ENCODE measurements at regions not wholly inside any gene's neighbourhood (a gene's known extent, or its start where the extent isn't known, plus 50 kb on each side); places are given as distances from the start of the nearest gene placed in this dataset.
"Not testable (repeated sequence)": the region's sequence is repeated elsewhere in the genome, so short reads cannot be mapped to it uniquely, and the experiment has no call there.

GRCh38 chr6:28809947-28810658, 113.7 kb downstream of the TRIM27 start:
- peaks cover 20% of the 10 kb centered on the region for H3K4me1 Mint-ChIP-seq (ENCODE audit: low read depth)
- peaks cover 87% of the 10 kb centered on the region for H3K27me3 Mint-ChIP-seq (ENCODE audit: low read depth)
- peaks cover 29% of the 10 kb centered on the region for H3K9me3 Mint-ChIP-seq
- H3K4me3 Mint-ChIP-seq = peak overlapping the region; percentile 29
- H3K36me3 Mint-ChIP-seq (ENCODE audit: low read depth) = peaks cover 12% of the 10 kb centered on the region
- H3K27ac Mint-ChIP-seq = peak overlapping the region; percentile 23

- peaks cover 91% of the 10 kb centered on the region for H3K27me3 Mint-ChIP-seq (ENCODE audit: low read depth)
- peaks cover 12% of the 10 kb centered on the region for H3K36me3 Mint-ChIP-seq (ENCODE audit: low read depth)
- peak overlapping the region; percentile 29 for H3K4me3 Mint-ChIP-seq
- peak overlapping the region; percentile 73 for H3K27ac Mint-ChIP-seq
- peaks cover 29% of the 10 kb centered on the region for H3K9me3 Mint-ChIP-seq
- peaks cover 20% of the 10 kb centered on the region for H3K4me1 Mint-ChIP-seq (ENCODE audit: low read depth)
These were observed 113.1 kb downstream of the TRIM27 start for GRCh38 chr6:28810659-28811053.

GRCh38 chr6:28811873-28812272, 111.9 kb downstream of the TRIM27 start:
- Mint-ChIP-seq H3K27me3 (ENCODE audit: low read depth) (peaks cover 92% of the 10 kb centered on the region), H3K27ac (peak overlapping the region; percentile 11), H3K36me3 (ENCODE audit: low read depth) (peaks cover 12% of the 10 kb centered on the region), H3K4me3 (no peak overlapping the region), H3K4me1 (ENCODE audit: low read depth) (peaks cover 21% of the 10 kb centered on the region), H3K9me3 (peaks cover 29% of the 10 kb centered on the region)

- Mint-ChIP-seq H3K27me3 (ENCODE audit: low read depth) (peaks cover 92% of the 10 kb centered on the region), H3K36me3 (ENCODE audit: low read depth) (peaks cover 12% of the 10 kb centered on the region), H3K9me3 (peaks cover 26% of the 10 kb centered on the region), H3K4me3 (no peak overlapping the region), H3K4me1 (ENCODE audit: low read depth) (peaks cover 17% of the 10 kb centered on the region), H3K27ac (peak overlapping the region; percentile 49)
These were observed 110.8 kb downstream of the TRIM27 start for GRCh38 chr6:28812778-28813569.

GRCh38 chr6:28814032-28814976, 109.5 kb downstream of the TRIM27 start:
- peaks cover 92% of the 10 kb centered on the region for H3K27me3 Mint-ChIP-seq (ENCODE audit: low read depth)
- H3K27ac Mint-ChIP-seq = peak overlapping the region; percentile 81
- H3K36me3 Mint-ChIP-seq (ENCODE audit: low read depth) = peaks cover 12% of the 10 kb centered on the region
- H3K4me1 Mint-ChIP-seq (ENCODE audit: low read depth) = peaks cover 17% of the 10 kb centered on the region
- H3K9me3 Mint-ChIP-seq = peaks cover 22% of the 10 kb centered on the region
- H3K4me3 Mint-ChIP-seq = peak overlapping the region; percentile 54

GRCh38 chr6:28816339-28816908, 107.4 kb downstream of the TRIM27 start:
- no peak overlapping the region for H3K4me3 Mint-ChIP-seq
- peaks cover 22% of the 10 kb centered on the region for H3K9me3 Mint-ChIP-seq
- H3K36me3 Mint-ChIP-seq (ENCODE audit: low read depth) = peaks cover 9% of the 10 kb centered on the region
- H3K4me1 Mint-ChIP-seq (ENCODE audit: low read depth) = peaks cover 9% of the 10 kb centered on the region
- no peak overlapping the region for H3K27ac Mint-ChIP-seq
- peaks cover 73% of the 10 kb centered on the region for H3K27me3 Mint-ChIP-seq (ENCODE audit: low read depth)

GRCh38 chr6:28816909-28817807, 106.6 kb downstream of the TRIM27 start:
- peaks cover 9% of the 10 kb centered on the region for H3K4me1 Mint-ChIP-seq (ENCODE audit: low read depth)
- peaks cover 9% of the 10 kb centered on the region for H3K36me3 Mint-ChIP-seq (ENCODE audit: low read depth)
- peaks cover 19% of the 10 kb centered on the region for H3K9me3 Mint-ChIP-seq
- H3K27ac Mint-ChIP-seq = no peak overlapping the region
- no peak overlapping the region for H3K4me3 Mint-ChIP-seq
- peaks cover 70% of the 10 kb centered on the region for H3K27me3 Mint-ChIP-seq (ENCODE audit: low read depth)

- Mint-ChIP-seq H3K4me3 (no peak overlapping the region), H3K27ac (no peak overlapping the region), H3K4me1 (ENCODE audit: low read depth) (peaks cover 5% of the 10 kb centered on the region), H3K27me3 (ENCODE audit: low read depth) (peaks cover 65% of the 10 kb centered on the region), H3K9me3 (peaks cover 13% of the 10 kb centered on the region), H3K36me3 (ENCODE audit: low read depth) (peaks cover 7% of the 10 kb centered on the region)
These were observed 106.0 kb downstream of the TRIM27 start for GRCh38 chr6:28817808-28818145.

- Mint-ChIP-seq H3K27ac (peak overlapping the region; percentile 0), H3K4me1 (ENCODE audit: low read depth) (peaks cover 5% of the 10 kb centered on the region), H3K36me3 (ENCODE audit: low read depth) (no peaks in the 10 kb centered on the region), H3K27me3 (ENCODE audit: low read depth) (peaks cover 75% of the 10 kb centered on the region), H3K9me3 (no peaks in the 10 kb centered on the region), H3K4me3 (no peak overlapping the region)
These were observed 98.7 kb downstream of the TRIM27 start for GRCh38 chr6:28824793-28825731.

- H3K4me1 Mint-ChIP-seq (ENCODE audit: low read depth) = peaks cover 5% of the 10 kb centered on the region
- no peaks in the 10 kb centered on the region for H3K9me3 Mint-ChIP-seq
- H3K4me3 Mint-ChIP-seq = no peak overlapping the region
- H3K27ac Mint-ChIP-seq = no peak overlapping the region
- H3K27me3 Mint-ChIP-seq (ENCODE audit: low read depth) = peaks cover 83% of the 10 kb centered on the region
- no peaks in the 10 kb centered on the region for H3K36me3 Mint-ChIP-seq (ENCODE audit: low read depth)
These were observed 98.0 kb downstream of the TRIM27 start for GRCh38 chr6:28825732-28826293.

GRCh38 chr6:28831683-28832082, 92.1 kb downstream of the TRIM27 start:
- not testable (repeated sequence) for H3K36me3 Mint-ChIP-seq (ENCODE audit: low read depth); H3K4me1 Mint-ChIP-seq (ENCODE audit: low read depth); H3K27ac Mint-ChIP-seq; H3K9me3 Mint-ChIP-seq; H3K4me3 Mint-ChIP-seq
- peaks cover 73% of the 10 kb centered on the region for H3K27me3 Mint-ChIP-seq (ENCODE audit: low read depth)

GRCh38 chr6:28836703-28837102, 87.1 kb downstream of the TRIM27 start:
- H3K36me3 Mint-ChIP-seq (ENCODE audit: low read depth); H3K9me3 Mint-ChIP-seq; H3K27ac Mint-ChIP-seq; H3K4me3 Mint-ChIP-seq: not testable (repeated sequence)
- peaks cover 21% of the 10 kb centered on the region for H3K4me1 Mint-ChIP-seq (ENCODE audit: low read depth)
- H3K27me3 Mint-ChIP-seq (ENCODE audit: low read depth) = peaks cover 51% of the 10 kb centered on the region

Data from T-helper 1 cell treated with Interleukin-12 subunit alpha and Interleukin-12 subunit beta and Interleukin-4 antibody, amounts not matched to agents 30 μg/mL and 1 μg/mL, for 36 hours (primary cell).